ENCODE measurements at regions not wholly inside any gene's neighbourhood (a gene's known extent, or its start where the extent isn't known, plus 50 kb on each side); places are given as distances from the start of the nearest gene placed in this dataset.

GRCh38 chr20:52793339-52793963 lies 178.7 kb upstream of the TSHZ2 start:
- Histone ChIP-seq H3K27ac (no peak overlapping the region), H3K4me3 (no peak overlapping the region), H3K36me3 (no peaks in the 10 kb centered on the region), H3K4me1 (no peaks in the 10 kb centered on the region), H3K9me3 (no peaks in the 10 kb centered on the region), H3K27me3 (no peaks in the 10 kb centered on the region)
- WGBS, 2 donors, result 83 to 88% methylated on average over 7 of the region's 7 CpGs
- DNase-seq, result no peak
- intact Hi-C loops (cut with DNase I), result no loop called here
- TF ChIP-seq POLR2A (IDR thresholded peaks at IDR 0.05) (no peak), POLR2AphosphoS5 (IDR thresholded peaks at IDR 0.05) (no peak), EP300 (IDR thresholded peaks at IDR 0.05) (no peak)
- TF ChIP-seq, protein P1, sequence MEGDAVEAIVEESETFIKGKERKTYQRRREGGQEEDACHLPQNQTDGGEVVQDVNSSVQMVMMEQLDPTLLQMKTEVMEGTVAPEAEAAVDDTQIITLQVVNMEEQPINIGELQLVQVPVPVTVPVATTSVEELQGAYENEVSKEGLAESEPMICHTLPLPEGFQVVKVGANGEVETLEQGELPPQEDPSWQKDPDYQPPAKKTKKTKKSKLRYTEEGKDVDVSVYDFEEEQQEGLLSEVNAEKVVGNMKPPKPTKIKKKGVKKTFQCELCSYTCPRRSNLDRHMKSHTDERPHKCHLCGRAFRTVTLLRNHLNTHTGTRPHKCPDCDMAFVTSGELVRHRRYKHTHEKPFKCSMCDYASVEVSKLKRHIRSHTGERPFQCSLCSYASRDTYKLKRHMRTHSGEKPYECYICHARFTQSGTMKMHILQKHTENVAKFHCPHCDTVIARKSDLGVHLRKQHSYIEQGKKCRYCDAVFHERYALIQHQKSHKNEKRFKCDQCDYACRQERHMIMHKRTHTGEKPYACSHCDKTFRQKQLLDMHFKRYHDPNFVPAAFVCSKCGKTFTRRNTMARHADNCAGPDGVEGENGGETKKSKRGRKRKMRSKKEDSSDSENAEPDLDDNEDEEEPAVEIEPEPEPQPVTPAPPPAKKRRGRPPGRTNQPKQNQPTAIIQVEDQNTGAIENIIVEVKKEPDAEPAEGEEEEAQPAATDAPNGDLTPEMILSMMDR (IDR thresholded peaks at IDR 0.05), result no peak

GRCh38 chr20:52791091-52791490 lies 181.1 kb upstream of the TSHZ2 start:
- TF ChIP-seq POLR2AphosphoS5 (IDR thresholded peaks at IDR 0.05) (no peak), EP300 (IDR thresholded peaks at IDR 0.05) (no peak), POLR2A (IDR thresholded peaks at IDR 0.05) (no peak)
- TF ChIP-seq, protein P1 (IDR thresholded peaks at IDR 0.05), result no peak
- H3K4me1 ChIP-seq, result no peaks in the 10 kb centered on the region
- no peak overlapping the region for H3K27ac ChIP-seq
- intact Hi-C loops (cut with DNase I), result no loop called here
- no peaks in the 10 kb centered on the region for H3K27me3 ChIP-seq
- H3K9me3 ChIP-seq, result no peaks in the 10 kb centered on the region
- 19 to 48% methylated on average over 1 of the region's 1 CpG for WGBS, 2 donors
- no peak overlapping the region for H3K4me3 ChIP-seq
- DNase-seq, result no peak
- no peaks in the 10 kb centered on the region for H3K36me3 ChIP-seq

GRCh38 chr20:52789716-52790115 lies 182.4 kb upstream of the TSHZ2 start:
- no peak overlapping the region for H3K27ac ChIP-seq
- no peaks in the 10 kb centered on the region for H3K4me1 ChIP-seq
- H3K27me3 ChIP-seq, result no peaks in the 10 kb centered on the region
- H3K36me3 ChIP-seq, result no peaks in the 10 kb centered on the region
- intact Hi-C loops (cut with DNase I), result no loop called here
- no peaks in the 10 kb centered on the region for H3K9me3 ChIP-seq
- 21 to 54% methylated on average over 2 of the region's 2 CpGs for WGBS, 2 donors
- no peak for DNase-seq
- H3K4me3 ChIP-seq, result no peak overlapping the region
- TF ChIP-seq POLR2AphosphoS5 (IDR thresholded peaks at IDR 0.05) (no peak), EP300 (IDR thresholded peaks at IDR 0.05) (no peak), POLR2A (IDR thresholded peaks at IDR 0.05) (no peak)
- TF ChIP-seq, protein P1 (IDR thresholded peaks at IDR 0.05), result no peak

GRCh38 chr20:52787962-52788361 lies 184.2 kb upstream of the TSHZ2 start:
- intact Hi-C loops (cut with DNase I), result no loop called here
- Histone ChIP-seq H3K27ac (no peak overlapping the region), H3K36me3 (no peaks in the 10 kb centered on the region), H3K9me3 (no peaks in the 10 kb centered on the region), H3K4me1 (no peaks in the 10 kb centered on the region), H3K27me3 (no peaks in the 10 kb centered on the region), H3K4me3 (no peak overlapping the region)
- TF ChIP-seq POLR2AphosphoS5 (IDR thresholded peaks at IDR 0.05), result no peak
- no peak for TF ChIP-seq EP300 (IDR thresholded peaks at IDR 0.05)
- TF ChIP-seq, protein P1 (IDR thresholded peaks at IDR 0.05), result no peak
- TF ChIP-seq POLR2A (IDR thresholded peaks at IDR 0.05), result no peak
- WGBS, 2 donors, result 62 to 82% methylated on average over 3 of the region's 3 CpGs
- no peak for DNase-seq

DNA sequence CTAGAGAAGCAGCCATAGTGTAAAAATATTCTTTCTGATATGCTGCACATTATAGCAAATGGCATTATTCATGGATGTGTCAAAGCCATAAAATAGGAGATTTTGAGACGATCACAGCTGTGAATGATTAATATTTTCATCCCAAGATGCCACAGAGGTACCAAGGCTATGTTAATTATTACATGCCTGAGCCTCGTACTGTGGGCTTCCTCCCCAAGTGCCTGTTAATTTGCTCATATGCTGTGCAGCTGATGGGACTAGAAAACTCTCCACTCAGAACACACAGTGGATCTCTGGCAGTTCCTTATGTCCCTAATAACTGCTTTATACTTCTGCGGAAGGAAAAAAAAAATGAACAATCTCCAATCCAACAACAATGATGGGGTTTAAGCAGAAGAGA lies 184.9 kb upstream of the TSHZ2 start:
- no peaks in the 10 kb centered on the region for H3K36me3 ChIP-seq
- intact Hi-C loops (cut with DNase I), result no loop called here
- H3K4me3 ChIP-seq, result no peak overlapping the region
- no peak for DNase-seq
- H3K27ac ChIP-seq, result no peak overlapping the region
- WGBS, 2 donors, result 45 to 62% methylated on average over 3 of the region's 3 CpGs
- H3K27me3 ChIP-seq, result no peaks in the 10 kb centered on the region
- no peaks in the 10 kb centered on the region for H3K9me3 ChIP-seq
- H3K4me1 ChIP-seq, result no peaks in the 10 kb centered on the region
- TF ChIP-seq POLR2AphosphoS5 (IDR thresholded peaks at IDR 0.05) (no peak), EP300 (IDR thresholded peaks at IDR 0.05) (no peak), POLR2A (IDR thresholded peaks at IDR 0.05) (no peak)
- TF ChIP-seq, protein P1 (IDR thresholded peaks at IDR 0.05), result no peak
